Daoy (cell line): ENCODE measurements at regions not wholly inside any gene's neighbourhood (a gene's known extent, or its start where the extent isn't known, plus 50 kb on each side); places are given as distances from the start of the nearest gene placed in this dataset.

Experiments
- DNase-seq: peaks from one replicate; pipeline ENCODE4 v3.0.0-alpha.2; 2015; ENCODE audit warnings: low read depth

DNA sequence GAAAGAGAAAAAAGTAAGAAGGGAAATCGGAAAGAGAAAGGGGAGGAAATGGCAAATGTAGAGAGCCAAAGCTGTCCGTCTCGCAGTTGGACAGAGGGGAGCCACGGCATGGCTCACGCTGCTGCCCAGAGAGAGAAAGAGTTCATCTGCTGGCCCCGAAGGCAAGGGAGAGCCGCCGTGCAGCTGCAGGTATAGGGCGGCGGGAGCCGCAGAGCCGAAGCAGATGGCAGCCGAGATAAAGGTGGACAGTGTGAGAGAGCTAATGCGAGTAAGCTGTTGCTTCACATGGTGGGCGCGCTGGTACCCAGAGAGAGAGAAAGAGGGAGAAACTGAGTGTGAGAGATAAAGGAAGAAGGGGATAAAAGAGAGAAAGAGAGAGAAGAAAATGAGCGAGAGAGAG, 188.4 kb upstream of the PPP1R26 start:
- DNase-seq, result no peak

DNA sequence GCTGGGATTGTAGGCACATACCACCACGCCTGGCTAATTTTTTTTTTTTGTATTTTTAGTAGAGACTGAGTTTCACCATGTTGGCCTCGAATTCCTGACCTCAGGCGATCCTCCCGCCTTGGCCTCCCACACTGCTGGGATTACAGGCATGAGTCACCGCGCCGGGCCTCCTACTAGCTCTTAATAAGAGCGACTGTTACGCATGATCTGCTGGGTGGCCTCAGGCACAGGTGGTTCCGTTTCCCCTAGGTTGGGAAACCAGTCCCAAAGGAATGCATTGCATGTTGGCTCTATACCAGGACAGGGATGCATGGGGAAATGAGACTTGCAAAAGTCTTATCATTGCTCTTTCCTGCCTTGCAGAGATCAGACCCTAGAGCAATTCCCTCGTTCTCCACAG, 184.7 kb upstream of the PPP1R26 start:
- peak; percentile 90 for DNase-seq

DNA sequence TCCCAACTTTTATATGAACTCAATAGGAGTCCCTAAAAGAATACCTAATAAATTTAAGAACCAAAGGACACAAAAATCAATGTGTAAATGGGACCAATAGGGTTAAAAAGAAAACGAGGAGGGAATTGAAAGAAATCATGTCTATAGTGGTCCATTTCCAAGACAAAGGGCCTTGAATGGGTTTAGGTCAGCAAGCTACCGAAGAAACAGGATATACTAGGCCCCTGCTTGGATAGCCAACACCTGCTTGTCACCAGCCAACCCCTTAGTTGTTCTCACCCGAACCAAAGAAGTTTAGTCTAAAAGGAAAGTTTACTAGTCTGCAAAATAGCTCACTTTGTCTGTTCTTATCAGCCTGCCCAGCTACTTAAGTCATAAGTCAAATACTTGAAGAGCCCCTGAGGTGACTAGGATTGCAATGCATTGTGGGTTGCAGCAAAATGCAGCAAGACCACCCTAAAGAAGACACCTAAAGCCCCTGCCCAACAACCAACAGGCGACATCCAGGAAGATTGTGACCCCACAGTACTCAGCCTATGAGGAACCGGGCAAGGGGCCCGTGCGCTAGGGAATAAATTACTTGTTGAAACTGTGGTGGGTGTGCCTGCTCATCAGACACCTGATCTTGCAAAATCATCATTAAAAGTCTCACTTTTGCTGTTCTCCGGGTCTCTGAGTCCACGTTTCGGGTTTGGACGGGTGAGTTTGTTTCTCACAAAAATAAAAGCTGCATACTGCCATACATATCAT, 183.9 kb upstream of the PPP1R26 start:
- DNase-seq, result peak; percentile 2

DNA sequence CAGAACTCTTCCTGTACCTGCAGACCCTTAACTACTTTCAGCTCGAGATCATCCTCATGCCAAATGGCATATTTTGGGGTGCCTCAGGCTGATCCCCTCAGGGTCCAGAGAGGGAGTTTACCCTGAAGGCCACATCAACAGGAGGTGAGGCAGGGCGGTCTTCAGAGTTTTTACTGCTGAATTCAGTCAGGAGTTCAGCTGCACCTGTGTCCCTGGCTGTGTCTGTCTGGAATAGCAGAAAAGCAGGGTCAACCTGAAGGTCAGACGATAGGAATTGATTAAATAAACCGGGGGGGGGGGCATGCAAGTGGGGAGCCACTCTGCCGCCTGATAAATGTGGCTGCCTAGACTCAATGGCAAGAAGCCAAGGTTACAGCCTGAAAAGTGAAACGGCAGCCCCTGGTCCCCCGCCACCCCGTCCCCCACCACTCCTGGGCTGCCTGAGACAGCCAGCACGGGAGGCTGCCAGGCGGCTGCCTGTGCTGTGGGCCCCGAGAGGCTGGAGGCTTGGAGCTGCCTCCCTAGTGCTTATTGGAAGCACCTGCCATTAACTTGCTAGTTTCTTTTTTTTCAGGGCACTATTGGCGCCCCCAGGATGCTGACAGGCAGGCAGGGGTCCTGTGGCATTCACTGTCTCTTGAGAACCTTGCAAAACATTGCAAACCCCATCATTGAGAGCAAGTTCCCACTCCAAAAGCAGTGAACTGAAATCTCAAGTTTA, 182.7 kb upstream of the PPP1R26 start:
- DNase-seq, result peak; percentile 1

DNA sequence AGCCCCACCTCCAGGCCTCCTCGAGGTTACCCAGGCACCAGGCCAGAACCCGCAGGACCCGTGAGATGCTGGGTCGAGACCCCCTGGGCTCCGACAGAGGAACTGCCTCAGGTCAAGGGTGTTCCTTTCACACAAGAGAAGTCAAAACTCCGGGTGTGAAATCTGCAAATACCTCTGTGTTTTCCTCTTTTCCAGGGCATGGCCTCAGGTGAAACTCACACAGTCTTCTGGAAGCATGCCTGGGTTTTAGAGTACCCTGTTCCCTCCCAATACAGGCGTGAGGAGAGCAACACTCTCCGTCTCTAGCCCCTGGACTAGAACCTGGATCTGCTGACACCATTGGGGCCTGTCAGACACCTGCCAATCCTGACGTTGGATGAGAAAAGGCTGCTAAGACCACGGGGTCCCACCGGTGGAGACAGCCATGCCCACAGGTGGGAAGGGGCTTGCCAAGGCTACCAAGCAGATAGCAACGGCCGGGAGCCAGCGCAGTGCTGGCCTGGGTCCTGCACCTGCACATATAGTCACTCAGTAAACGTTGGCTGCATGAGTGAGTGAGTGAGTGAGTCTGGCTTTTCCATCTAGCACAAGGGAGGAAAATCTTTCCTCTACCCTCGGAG, 182.0 kb upstream of the PPP1R26 start:
- peak; percentile 3 for DNase-seq

DNA sequence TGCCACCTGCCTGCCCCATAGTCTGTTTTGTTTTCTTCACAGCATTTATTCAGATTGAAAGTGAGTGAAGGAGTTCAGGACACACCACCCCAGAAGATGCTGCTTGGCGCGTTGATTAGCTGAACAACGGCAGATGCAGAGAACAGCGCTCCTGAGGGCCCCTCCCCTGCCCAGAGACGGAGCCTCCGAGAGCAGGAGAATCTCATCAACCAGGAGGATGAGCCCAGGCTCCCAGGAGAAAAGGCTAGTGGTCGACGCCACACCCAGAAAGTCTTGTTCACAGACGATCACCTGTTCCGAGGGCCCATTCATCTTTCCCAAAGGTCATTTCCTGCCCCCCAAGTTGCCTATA, 180.4 kb upstream of the PPP1R26 start:
- peak; percentile 1 for DNase-seq

DNA sequence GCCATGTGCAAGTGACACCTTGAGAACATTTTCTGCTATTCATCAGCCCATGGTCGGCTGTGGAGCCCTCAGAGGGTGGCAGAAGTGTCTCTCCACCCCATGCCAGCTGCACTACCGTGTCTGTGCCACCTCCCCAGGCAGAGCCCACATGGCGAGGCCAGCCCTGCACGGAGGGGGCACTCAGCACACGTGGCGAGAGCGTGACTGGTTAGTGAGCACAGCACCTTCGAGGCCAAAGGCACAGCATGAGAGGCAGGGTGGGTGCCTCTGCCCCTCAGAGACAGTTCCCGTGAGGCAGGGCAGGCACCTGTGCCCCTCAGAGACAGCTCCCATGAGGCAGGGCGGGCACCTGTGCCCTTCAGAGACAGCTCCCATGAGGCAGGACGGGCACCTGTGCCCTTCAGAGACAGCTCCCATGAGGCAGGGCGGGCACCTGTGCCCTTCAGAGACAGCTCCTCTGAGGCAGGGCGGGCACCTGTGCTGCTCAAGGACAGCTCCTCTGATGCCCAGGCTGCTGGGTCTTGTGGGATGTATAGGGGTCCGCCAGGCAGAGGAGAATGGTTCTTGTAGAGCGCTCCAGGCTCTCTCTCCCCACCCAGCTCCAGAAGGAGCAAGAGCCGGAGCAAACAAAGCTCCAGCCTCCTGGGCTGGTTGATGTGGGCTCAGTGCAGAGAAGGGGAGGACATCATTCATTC, 179.8 kb upstream of the PPP1R26 start:
- peak; percentile 4 for DNase-seq

DNA sequence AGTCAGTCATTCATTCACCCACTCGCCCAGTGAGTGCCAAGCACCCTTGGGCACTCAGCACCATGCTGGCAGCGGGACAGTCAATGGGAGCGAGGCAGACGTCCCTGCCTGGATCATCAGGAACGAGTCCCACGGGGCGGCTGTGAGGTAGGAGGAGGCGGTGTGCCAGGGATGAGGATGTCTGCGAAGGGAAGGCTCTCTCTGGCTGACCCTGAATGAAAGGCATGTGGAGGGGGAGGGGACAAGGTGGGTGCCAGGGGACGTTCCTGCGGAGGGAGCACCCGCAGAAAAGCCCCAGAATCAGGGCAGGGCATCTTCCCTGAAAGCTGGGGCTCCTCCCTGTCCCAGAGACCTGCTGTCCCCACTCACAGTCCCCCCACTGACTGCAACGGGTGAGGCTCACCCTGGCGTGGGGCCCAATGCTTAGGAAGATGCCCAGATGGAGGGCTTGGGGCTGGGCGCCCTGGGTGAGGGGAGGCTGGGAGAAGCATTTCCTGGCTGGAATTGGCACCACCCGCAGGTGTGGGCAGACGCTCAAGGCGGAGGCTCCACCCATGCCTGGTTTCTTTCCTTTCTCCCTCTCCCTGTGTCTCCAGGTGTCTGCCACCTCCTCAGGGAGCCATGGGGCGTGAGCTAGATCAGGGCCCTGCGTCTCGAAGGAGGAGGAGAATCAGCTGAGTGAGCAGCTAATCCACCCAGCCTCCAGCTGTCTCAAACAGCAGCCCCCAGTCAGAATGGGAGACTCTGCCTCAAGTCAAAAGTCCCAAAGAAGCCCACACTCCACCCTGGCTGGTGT, 179.0 kb upstream of the PPP1R26 start:
- peak; percentile 10 for DNase-seq

DNA sequence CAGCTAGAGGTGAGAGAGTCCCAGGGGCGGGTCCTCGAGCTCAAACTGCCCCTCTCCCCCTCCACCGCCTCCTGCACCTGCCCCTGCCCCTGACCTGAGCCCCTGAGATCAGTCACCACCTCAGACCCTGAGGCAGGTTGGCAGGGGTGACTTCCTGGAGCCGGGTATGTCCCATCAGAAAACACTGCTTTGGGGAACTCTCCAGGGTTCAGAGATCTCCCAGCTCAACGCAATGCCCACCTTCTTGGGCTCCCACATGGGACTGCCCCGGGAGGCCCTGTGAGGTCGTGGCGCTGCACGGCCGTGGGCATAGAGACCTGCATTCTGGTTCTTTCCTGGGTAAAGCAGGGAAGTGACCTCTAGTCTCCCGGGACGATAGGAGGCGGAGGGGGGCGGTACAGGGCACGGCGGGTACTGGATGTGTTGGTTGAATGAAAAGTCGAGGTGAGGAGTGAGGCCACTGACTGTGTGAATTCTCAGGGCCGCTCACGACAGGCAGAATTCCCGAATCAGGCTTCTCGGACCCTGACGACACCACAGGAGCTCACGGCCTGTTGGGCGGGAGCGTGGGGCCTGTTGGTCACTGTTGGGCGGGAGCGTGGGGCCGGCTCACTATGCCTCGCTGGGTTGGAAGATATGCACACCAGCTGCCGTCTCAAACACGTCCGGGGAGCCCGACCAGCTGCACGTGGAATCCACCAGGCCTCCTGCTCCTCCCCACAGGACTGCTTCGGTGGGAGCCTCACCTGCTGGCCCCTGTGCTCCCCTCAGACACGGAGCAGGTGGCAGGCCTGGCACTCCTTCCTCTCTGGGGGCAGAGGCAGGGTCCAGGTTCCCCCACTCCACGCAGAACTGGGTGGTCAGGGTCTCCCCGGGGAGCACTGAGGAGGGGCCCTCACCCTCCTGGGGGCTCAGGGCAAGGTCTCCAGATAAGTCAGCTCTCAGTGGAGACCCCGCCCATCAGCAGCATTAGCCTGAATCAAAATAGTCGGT, 178.0 kb upstream of the PPP1R26 start:
- DNase-seq, result peak; percentile 2

DNA sequence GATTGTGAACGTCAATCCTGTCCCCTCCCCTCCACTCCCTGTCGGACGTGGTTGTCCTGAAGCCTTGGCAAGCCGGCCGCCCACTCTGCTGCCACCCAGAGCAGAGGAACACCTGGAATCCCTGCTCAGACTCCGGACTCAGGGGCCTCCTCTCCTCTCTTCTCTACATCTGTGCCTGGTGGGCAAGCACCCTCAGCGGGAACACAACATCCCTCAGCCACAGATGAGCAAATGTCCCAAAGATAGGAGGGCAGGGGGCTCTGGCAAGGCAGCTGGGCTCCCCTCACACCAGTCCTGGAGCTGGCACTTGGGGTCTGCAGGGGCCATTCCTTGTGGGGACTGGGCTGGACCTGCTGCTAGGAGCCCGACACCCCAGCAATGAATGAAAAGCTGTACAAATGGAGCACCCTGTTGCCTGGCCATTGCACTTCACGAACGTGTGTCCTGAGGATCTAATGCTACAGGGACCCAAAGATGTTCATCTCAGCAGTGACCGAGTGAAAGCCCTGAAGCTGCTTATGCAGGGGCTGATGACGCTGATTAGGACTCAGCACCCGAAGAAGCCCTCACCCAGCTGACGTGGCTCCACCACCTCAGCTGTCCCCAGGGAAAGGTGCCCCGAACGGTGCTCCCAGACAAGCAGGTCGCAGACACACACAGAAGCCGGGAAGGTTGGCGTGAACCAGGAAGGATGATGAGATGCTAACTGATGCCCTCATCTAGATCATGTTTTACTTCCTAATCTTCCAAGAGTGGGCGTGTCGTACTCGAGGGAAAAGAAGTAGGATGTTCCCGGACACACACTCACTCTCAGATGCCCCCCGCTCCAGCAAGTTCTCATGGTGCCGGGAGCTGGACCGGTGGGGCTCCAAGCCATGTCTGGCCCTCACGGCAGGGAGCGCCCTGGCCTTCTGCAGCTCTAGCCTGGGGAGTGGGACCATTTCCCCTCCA, 177.0 kb upstream of the PPP1R26 start:
- peak; percentile 21 for DNase-seq

DNA sequence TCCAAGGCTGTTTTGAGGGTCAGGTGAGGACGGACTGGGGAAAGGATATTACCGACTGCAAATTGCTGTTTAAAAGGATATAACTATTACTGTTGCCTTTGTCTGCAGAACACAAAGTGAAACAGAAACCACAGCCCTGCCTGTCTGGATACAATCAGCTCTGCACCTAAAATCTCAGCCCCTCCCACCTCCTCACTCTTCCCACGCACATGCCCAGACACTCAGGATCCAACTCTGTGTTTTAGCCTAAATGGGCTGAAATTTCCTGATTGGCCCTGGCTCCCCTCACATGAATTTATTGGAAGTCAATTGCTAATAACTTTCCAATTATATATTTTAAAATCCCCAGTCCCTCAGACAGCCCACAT, 176.3 kb upstream of the PPP1R26 start:
- peak; percentile 30 for DNase-seq

DNA sequence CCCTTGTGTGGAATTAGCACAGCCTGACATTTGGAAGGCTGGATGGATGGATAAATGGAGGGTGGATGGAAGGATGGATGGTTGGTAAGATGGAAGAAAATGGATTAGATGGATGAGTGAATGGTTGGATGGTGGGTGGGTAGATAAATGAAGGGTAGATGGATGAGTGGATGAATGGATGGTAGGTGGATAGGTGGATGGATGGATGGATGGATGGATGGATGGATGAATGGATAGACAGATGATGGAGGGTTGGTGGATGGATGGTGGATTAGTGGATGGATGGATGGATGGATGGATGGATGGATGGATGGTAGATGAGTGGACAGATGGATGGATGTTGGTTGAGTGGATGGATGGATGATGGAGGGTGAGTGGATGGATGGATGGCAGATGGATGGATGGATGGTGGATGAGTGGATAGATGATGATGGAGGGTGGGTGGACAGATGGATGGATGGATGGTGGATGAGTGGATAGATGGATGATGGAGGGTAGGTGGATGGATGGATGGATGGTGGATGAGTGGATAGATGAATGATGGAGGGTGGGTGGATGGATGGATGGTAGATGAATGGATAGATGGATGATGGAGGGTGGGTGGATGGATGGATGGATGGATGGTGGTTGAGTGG, 175.6 kb upstream of the PPP1R26 start:
- DNase-seq, result no peak

DNA sequence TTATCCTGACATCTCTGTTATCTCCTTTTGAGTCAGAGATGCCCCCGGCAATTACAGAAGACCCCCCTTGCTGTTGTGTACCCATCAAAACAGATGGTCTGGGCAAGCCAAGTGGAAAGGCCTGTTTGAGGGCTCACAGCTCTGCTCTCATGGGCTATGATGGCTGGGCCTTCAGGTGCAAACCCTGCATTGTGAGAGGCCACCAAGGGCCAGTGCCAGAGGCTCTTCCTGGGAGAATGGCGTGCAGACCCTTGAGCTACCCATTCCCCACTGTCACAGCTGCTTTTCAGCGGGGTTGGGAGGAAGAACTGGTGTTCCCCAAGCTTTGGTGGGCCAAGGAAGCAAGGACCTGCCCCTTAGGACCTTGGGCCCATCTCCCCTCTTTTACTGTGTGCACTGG, 174.7 kb upstream of the PPP1R26 start:
- DNase-seq, result no peak

DNA sequence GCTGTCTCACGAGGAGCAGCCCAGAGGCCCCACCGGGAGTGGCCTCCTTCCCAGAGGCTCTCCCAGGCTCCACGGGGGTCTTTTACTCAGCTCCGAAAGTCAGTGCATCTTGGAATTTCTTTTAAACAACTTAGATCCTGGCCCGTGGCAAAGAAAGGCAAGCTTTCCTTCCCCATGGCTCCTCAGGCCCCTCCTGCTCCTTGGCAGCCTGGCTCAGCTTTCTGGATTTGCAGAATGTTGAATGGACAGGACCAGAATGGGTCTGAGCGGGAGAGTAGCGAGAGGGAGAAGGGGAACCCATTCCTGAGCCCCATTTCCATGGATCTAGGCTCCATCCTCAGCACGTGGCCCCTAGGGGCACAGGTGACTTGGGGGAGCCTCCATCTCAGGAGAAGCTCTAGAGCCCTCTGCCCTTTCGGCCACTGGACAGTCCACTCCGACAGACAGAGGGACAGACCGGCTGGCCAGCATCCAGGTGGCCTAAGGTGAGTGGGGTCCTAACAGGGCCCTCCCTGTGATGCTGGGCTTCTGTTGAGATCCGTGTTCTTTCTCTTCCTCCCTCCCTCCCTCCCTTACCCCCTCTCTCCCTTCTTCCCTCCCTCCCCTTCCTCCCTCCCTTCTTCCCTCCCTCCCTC, 173.9 kb upstream of the PPP1R26 start:
- DNase-seq, result no peak

DNA sequence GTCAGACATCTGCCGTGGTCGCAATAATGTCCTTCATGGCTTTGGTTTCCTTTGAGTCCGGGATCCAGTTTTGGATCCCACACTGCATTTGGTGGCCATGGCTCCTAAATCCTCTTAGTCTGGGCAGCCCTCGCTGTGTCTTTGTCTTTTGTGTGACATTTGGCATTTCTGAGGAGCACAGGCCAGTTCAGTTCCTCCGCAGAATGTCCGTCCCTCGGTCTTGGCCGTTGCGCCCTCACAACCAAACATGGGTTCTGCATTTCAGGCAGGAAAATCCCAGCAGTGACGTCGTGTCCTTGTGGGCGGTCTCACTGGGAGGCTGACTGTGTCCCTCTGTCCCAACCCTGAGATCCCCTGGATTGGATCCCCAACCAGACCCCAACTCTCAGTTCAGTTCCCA, 172.9 kb upstream of the PPP1R26 start:
- DNase-seq, result no peak

DNA sequence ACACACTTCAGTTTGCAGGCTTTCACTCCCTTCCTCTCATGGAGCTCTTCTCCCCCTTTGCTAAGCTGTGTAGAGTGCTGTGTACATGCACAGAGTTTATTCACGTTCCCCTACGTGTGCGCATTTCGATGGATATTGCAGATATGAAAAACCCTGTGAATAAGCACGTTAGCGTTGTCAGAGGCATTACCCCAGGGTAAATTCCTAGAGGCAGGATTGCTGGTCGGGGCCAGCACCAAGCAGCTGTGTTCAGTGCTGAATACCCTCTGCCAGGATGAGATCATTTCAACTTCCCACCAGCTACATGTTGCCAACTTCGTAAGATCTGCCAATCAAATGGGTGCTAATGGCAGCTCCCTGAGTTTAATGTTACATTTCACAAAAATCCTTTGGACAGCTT, 172.3 kb upstream of the PPP1R26 start:
- peak; percentile 61 for DNase-seq

DNA sequence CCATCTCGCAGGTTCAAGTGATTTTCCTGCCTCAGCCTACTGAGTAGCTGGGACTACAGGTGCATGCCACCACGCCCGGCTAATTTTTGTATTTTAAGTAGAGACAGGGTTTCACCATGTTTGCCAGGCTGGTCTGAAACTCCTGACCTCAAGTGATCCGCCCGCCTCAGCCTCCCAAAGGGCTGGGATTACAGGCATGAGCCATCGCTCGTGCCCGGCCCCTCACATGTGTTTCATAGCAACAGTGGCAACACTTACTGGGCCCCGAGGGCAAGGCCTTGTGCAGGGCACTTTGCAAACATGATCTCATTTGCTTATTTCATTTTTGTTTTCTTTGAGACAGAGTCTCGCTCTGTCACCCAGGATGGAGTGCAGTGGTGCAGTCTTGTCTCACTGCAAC, 171.7 kb upstream of the PPP1R26 start:
- DNase-seq, result peak; percentile 75
